ENCODE measurements at regions not wholly inside any gene's neighbourhood (a gene's known extent, or its start where the extent isn't known, plus 50 kb on each side); places are given as distances from the start of the nearest gene placed in this dataset.

GRCh38 chr18:46379323-46379950 lies 275.3 kb downstream of the HAUS1 start:
- no peak for DNase-seq (ENCODE audit: low read depth in 3 of 3)

GRCh38 chr18:46385124-46385523 lies 271.9 kb downstream of the LOXHD1 start:
- DNase-seq (ENCODE audit: low read depth in 3 of 3): no peak

GRCh38 chr18:46386788-46387187 lies 270.2 kb downstream of the LOXHD1 start:
- DNase-seq (ENCODE audit: low read depth in 3 of 3): no peak

GRCh38 chr18:46387441-46388131 lies 269.4 kb downstream of the LOXHD1 start:
- no peak for DNase-seq (ENCODE audit: low read depth in 3 of 3)

- no peak for DNase-seq (ENCODE audit: low read depth in 3 of 3)
Observed at GRCh38 chr18:46388286-46388685, 268.7 kb downstream of the LOXHD1 start.

- DNase-seq (ENCODE audit: low read depth in 3 of 3): no peak
Observed at GRCh38 chr18:46392576-46392975, 264.4 kb downstream of the LOXHD1 start.

- DNase-seq (ENCODE audit: low read depth in 3 of 3): no peak
Observed at GRCh38 chr18:46393230-46393629, 263.8 kb downstream of the LOXHD1 start.

- no peak for DNase-seq (ENCODE audit: low read depth in 3 of 3)
Observed at GRCh38 chr18:46393961-46394360, 263.1 kb downstream of the LOXHD1 start.

GRCh38 chr18:46395795-46396194 lies 261.2 kb downstream of the LOXHD1 start:
- no peak for DNase-seq (ENCODE audit: low read depth in 3 of 3)

- DNase-seq (ENCODE audit: low read depth in 3 of 3): no peak
Observed at GRCh38 chr18:46397174-46397573, 259.8 kb downstream of the LOXHD1 start.

GRCh38 chr18:46398005-46398404 lies 259.0 kb downstream of the LOXHD1 start:
- DNase-seq (ENCODE audit: low read depth in 3 of 3): no peak

GRCh38 chr18:46398625-46399024 lies 258.4 kb downstream of the LOXHD1 start:
- DNase-seq (ENCODE audit: low read depth in 3 of 3): no peak

GRCh38 chr18:46399303-46399702 lies 257.7 kb downstream of the LOXHD1 start:
- DNase-seq (ENCODE audit: low read depth in 3 of 3): no peak

- no peak for DNase-seq (ENCODE audit: low read depth in 3 of 3)
Observed at GRCh38 chr18:46400449-46400848, 256.6 kb downstream of the LOXHD1 start.

GRCh38 chr18:46401486-46402070 lies 255.4 kb downstream of the LOXHD1 start:
- no peak for DNase-seq (ENCODE audit: low read depth in 3 of 3)

GRCh38 chr18:46402396-46402795 lies 254.6 kb downstream of the LOXHD1 start:
- DNase-seq (ENCODE audit: low read depth in 3 of 3): no peak

- no peak for DNase-seq (ENCODE audit: low read depth in 3 of 3)
Observed at GRCh38 chr18:46402945-46403344, 254.1 kb downstream of the LOXHD1 start.

- DNase-seq (ENCODE audit: low read depth in 3 of 3): no peak
Observed at GRCh38 chr18:46405832-46406538, 251.0 kb downstream of the LOXHD1 start.

- DNase-seq (ENCODE audit: low read depth in 3 of 3): no peak
Observed at GRCh38 chr18:46406539-46406932, 250.5 kb downstream of the LOXHD1 start.

GRCh38 chr18:46407486-46408166 lies 249.4 kb downstream of the LOXHD1 start:
- DNase-seq (ENCODE audit: low read depth in 3 of 3): no peak

- no peak for DNase-seq (ENCODE audit: low read depth in 3 of 3)
Observed at GRCh38 chr18:46408334-46408987, 248.6 kb downstream of the LOXHD1 start.
